LNCaP clone FGC (cell line): ENCODE measurements at regions not wholly inside any gene's neighbourhood (a gene's known extent, or its start where the extent isn't known, plus 50 kb on each side); places are given as distances from the start of the nearest gene placed in this dataset.
A peak's percentile ranks its signal among the peaks of the same experiment; 100 is the strongest.

Experiments used
- DNase-seq: peaks from one replicate; pipeline ENCODE4 v3.0.0-alpha.2; 2011; ENCODE audit warnings: low read depth
- H3K4me3 ChIP-seq: 2 replicates; pipeline ENCODE4 v1.5.1; 2011; ENCODE audit warnings: mild to moderate bottlenecking, low read depth, low read length, control low read depth
- CTCF ChIP-seq: IDR thresholded peaks from 2 replicates; pipeline ENCODE4 v1.5.1; 2012; ENCODE audit warnings: mild to moderate bottlenecking; ENCODE audit not compliant: control insufficient read depth, insufficient read depth; ENCODE audit errors: extremely low read depth

GRCh38 chr5:74009502-74009901 is 383.5 kb downstream of the ARHGEF28 start:
- DNase-seq: no peak
- no peak for TF ChIP-seq CTCF
- H3K4me3 ChIP-seq: no peak overlapping the region

- H3K4me3 ChIP-seq: no peak overlapping the region
- TF ChIP-seq CTCF: no peak
- no peak for DNase-seq
These were observed 381.2 kb downstream of the ARHGEF28 start for GRCh38 chr5:74007193-74007592.

- no peak for TF ChIP-seq CTCF
- DNase-seq: no peak
- H3K4me3 ChIP-seq: no peak overlapping the region
These were observed 373.3 kb downstream of the ARHGEF28 start for GRCh38 chr5:73999297-73999696.

- TF ChIP-seq CTCF: no peak
- H3K4me3 ChIP-seq: no peak overlapping the region
- peak; percentile 89 for DNase-seq
These were observed 372.5 kb downstream of the ARHGEF28 start for GRCh38 chr5:73998489-73998888.

- no peak for TF ChIP-seq CTCF
- no peak overlapping the region for H3K4me3 ChIP-seq
- DNase-seq: no peak
These were observed 372.0 kb downstream of the ARHGEF28 start for GRCh38 chr5:73997960-73998359.

GRCh38 chr5:73996151-73996755 is 370.3 kb downstream of the ARHGEF28 start:
- no peak for DNase-seq
- H3K4me3 ChIP-seq: no peak overlapping the region
- no peak for TF ChIP-seq CTCF

GRCh38 chr5:73994963-73995362 is 369.0 kb downstream of the ARHGEF28 start:
- no peak overlapping the region for H3K4me3 ChIP-seq
- TF ChIP-seq CTCF: no peak
- DNase-seq: no peak
